K562 (cell line): ENCODE measurements at regions not wholly inside any gene's neighbourhood (a gene's known extent, or its start where the extent isn't known, plus 50 kb on each side); places are given as distances from the start of the nearest gene placed in this dataset.

Source experiments
- ATAC-seq: fragments of 200-7000 bp; cut with Tn5 transposase; 3 replicates; pipeline ENCODE4 v1.9.1; 2020; ENCODE audit warnings: moderate library complexity
- BruUV-seq: library from RNA; stranded (reverse); fragments of 400-500 nt; replicated peaks from 2 replicates; lab custom pipeline; 2021; lab: Mats Ljungman, UMichigan
- CTCF ChIA-PET: fragments of 300-600 bp; formaldehyde crosslinking; extraction: SDS; loops from one replicate; lab custom pipeline; 2021; ENCODE audit warnings: low intra/inter-chr PET ratio; lab: Yijun Ruan, JAX
- POLR2A ChIA-PET: fragments of 300-600, 350-650 bp; sonication (Branson Sonifier 250); formaldehyde crosslinking; extraction: SDS; loops from one replicate; lab custom pipeline; 2021; ENCODE audit warnings: antibody characterized with exemption, inconsistent platforms; lab: Yijun Ruan, JAX
- DNase-seq, 4 experiments: peaks; one replicate each; pipeline versions ENCODE4 v3.0.0 to v3.0.0-alpha.2; 2011 to 2018; ENCODE audit warnings: low spot score in 3 of 4, mixed read lengths in 3 of 4; ENCODE audit errors: extremely low read depth in 1 of 4
- FAIRE-seq: peaks from 2 replicates; lab custom pipeline; 2011; peaks lifted over from hg19 to GRCh38; lab: Jason Lieb, UNC
- H2AFZ ChIP-seq: 2 replicates; pipeline ENCODE4 v1.6.0; 2011; ENCODE audit warnings: low read depth, low read length, control low read depth, inconsistent platforms
- H3K27ac ChIP-seq: fragments of 200-600 bp; 3 replicates; pipeline ENCODE4 v1.8.0; 2011; ENCODE audit warnings: low read depth, mild to moderate bottlenecking, control low read depth, inconsistent platforms, low read length, moderate library complexity, mixed read lengths; ENCODE audit errors: extremely low read depth
- H3K27me3 ChIP-seq, 2 experiments: fragments of 300-600 bp in 1 of 2; 2 replicates in 1 of 2; 3 replicates in 1 of 2; pipeline versions ENCODE4 v1.6.0 to v1.8.0; 2011; ENCODE audit warnings: inconsistent platforms in 2 of 2, low read length in 2 of 2, mild to moderate bottlenecking in 1 of 2, mixed read lengths in 1 of 2, moderate library complexity in 1 of 2; ENCODE audit not compliant: control insufficient read depth in 2 of 2, insufficient read depth in 2 of 2
- H3K36me3 ChIP-seq: fragments of 300-600 bp; 3 replicates; pipeline ENCODE4 v1.8.0; 2011; ENCODE audit warnings: mild to moderate bottlenecking, low read length, inconsistent platforms; ENCODE audit not compliant: control insufficient read depth, insufficient read depth
- H3K4me1 ChIP-seq, 2 experiments: fragments of 200-600 bp in 1 of 2; replicated peaks in 1 of 2; 2 replicates in 1 of 2; 3 replicates in 1 of 2; pipeline versions ENCODE4 v1.5.1 to v1.8.0; 2011; ENCODE audit warnings: inconsistent platforms in 2 of 2, low read length in 2 of 2, mild to moderate bottlenecking in 1 of 2, mixed read lengths in 1 of 2, moderate library complexity in 1 of 2; ENCODE audit not compliant: control insufficient read depth in 2 of 2, insufficient read depth in 2 of 2
- H3K4me2 ChIP-seq: 2 replicates; pipeline ENCODE4 v1.6.1; 2011; ENCODE audit warnings: low read length, control low read depth, inconsistent platforms, mixed read lengths; ENCODE audit not compliant: insufficient read depth
- H3K4me3 ChIP-seq: fragments of 200-600 bp; sonication (generic), shearing (Covaris generic); 2 replicates; pipeline ENCODE4 v1.5.1; 2016; ENCODE audit warnings: control low read depth, inconsistent platforms
- H3K79me2 ChIP-seq: fragments of 200-600 bp; 3 replicates; pipeline ENCODE4 v1.8.0; 2011; ENCODE audit warnings: low read length, inconsistent platforms; ENCODE audit not compliant: control insufficient read depth, insufficient read depth
- H3K9ac ChIP-seq, 2 experiments: 2 replicates each; pipeline versions ENCODE4 v1.6.0 to v1.6.1; 2011; ENCODE audit warnings: low read depth in 2 of 2, low read length in 2 of 2, control low read depth in 1 of 2, inconsistent platforms in 1 of 2, mild to moderate bottlenecking in 1 of 2, mixed read lengths in 1 of 2; ENCODE audit not compliant: insufficient read depth in 1 of 2
- H3K9me1 ChIP-seq: one replicate; pipeline ENCODE4 v1.6.0; 2011; ENCODE audit warnings: inconsistent platforms, mild to moderate bottlenecking, low read length, moderate library complexity; ENCODE audit not compliant: control insufficient read depth, insufficient read depth
- H3K9me3 ChIP-seq: replicated peaks from 2 replicates; pipeline ENCODE4 v1.5.1; 2011; ENCODE audit warnings: low read depth, low read length, inconsistent platforms; ENCODE audit not compliant: control insufficient read depth, insufficient read depth
- H4K20me1 ChIP-seq: replicated peaks from 2 replicates; pipeline ENCODE4 v1.6.1; 2011; ENCODE audit warnings: low read length, inconsistent platforms, mixed read lengths; ENCODE audit not compliant: control insufficient read depth, insufficient read depth
- BACH1 ChIP-seq: fragments of 200-800 bp; sonication (Bioruptor generic); IDR thresholded peaks from 2 replicates; pipeline ENCODE4 v1.6.1; 2016; ENCODE audit warnings: missing genetic modification characterization, missing compliant biosample characterization
- CCAR2 ChIP-seq: fragments of 200-400 bp; formaldehyde crosslinking; IDR thresholded peaks from 2 replicates; pipeline ENCODE4 v1.6.1; 2017; ENCODE audit warnings: mild to moderate bottlenecking, low read depth, low read length
- CHD2 ChIP-seq: IDR thresholded peaks from 2 replicates; pipeline ENCODE4 v1.6.1; 2011; ENCODE audit warnings: low read depth, low read length
- DMBX1 ChIP-seq: fragments of 250-450 bp; sonication (Bioruptor Pico); IDR thresholded peaks from 2 replicates; pipeline ENCODE4 v1.8.0; 2022; ENCODE audit warnings: inconsistent platforms, mild to moderate bottlenecking, moderate library complexity, borderline replicate concordance
- ETS2 ChIP-seq: IDR thresholded peaks from 2 replicates; pipeline ENCODE4 v1.6.1; 2016; ENCODE audit warnings: borderline replicate concordance, missing genetic modification characterization, mild to moderate bottlenecking, moderate library complexity, missing compliant biosample characterization; ENCODE audit not compliant: poor library complexity, severe bottlenecking
- ETV1 ChIP-seq: fragments of 450-650 bp; conservative IDR thresholded peaks from 2 replicates; pipeline ENCODE4 v1.6.1; 2016; ENCODE audit warnings: missing genetic modification characterization, control low read depth, low read depth, missing compliant biosample characterization
- HDAC8 ChIP-seq: fragments of 450-650 bp; IDR thresholded peaks from 2 replicates; pipeline ENCODE4 v1.6.1; 2016; ENCODE audit warnings: mild to moderate bottlenecking, missing genetic modification characterization, moderate library complexity, missing compliant biosample characterization
- NFXL1 ChIP-seq: fragments of 450-650 bp; formaldehyde crosslinking; IDR thresholded peaks from 2 replicates; pipeline ENCODE4 v1.4.0; 2021; ENCODE audit warnings: mild to moderate bottlenecking
- SRSF1 ChIP-seq: fragments of 200-400 bp; formaldehyde crosslinking; IDR thresholded peaks from 2 replicates; pipeline ENCODE4 v1.6.1; 2017; ENCODE audit warnings: mild to moderate bottlenecking, low read depth, low read length, moderate library complexity
- ZNF133 ChIP-seq: fragments of 250-450 bp; sonication (Bioruptor Pico); IDR thresholded peaks from 2 replicates; pipeline ENCODE4 v1.4.0; 2020; ENCODE audit warnings: mild to moderate bottlenecking
- ZNF175 ChIP-seq: fragments of 200-800 bp; sonication (Bioruptor generic); IDR thresholded peaks from 2 replicates; pipeline ENCODE4 v1.6.1; 2016; ENCODE audit warnings: low read depth, mild to moderate bottlenecking, missing genetic modification characterization, missing compliant biosample characterization
- ZNF311 ChIP-seq: fragments of 250-450 bp; sonication (Bioruptor Pico); IDR thresholded peaks from 2 replicates; pipeline ENCODE4 v1.4.0; 2020; ENCODE audit warnings: mild to moderate bottlenecking, moderate library complexity
- WGBS: fragments of 100-300 bp; shearing (Covaris generic); methylation state at CpG from one replicate; pipeline ENCODE4 v1.1.6; 2016; ENCODE audit warnings: low coverage, mixed read lengths; ENCODE audit not compliant: insufficient coverage; ENCODE audit errors: missing lambda C conversion rate; 5-methylcytosine and 5-hydroxymethylcytosine counted together
- in situ Hi-C: fragments of 300-500 bp; cut with MboI; formaldehyde crosslinking; loops from 4 replicates; pipeline ENCODE4 v1.15.0; 2018; ENCODE audit warnings: inconsistent platforms, mixed read lengths
- intact Hi-C: fragments of 100-400 bp; cut with micrococcal nuclease; formaldehyde crosslinking; loops from 2 replicates; pipeline ENCODE4 v1.14.2; 2022
- TF ChIP-seq, protein P1 (sequence below): sonication (generic); formaldehyde crosslinking; IDR thresholded peaks from 2 replicates; pipeline ENCODE4 v1.4.0; 2020; ENCODE audit warnings: mild to moderate bottlenecking, missing genetic modification reagents
- TF ChIP-seq, protein P2 (sequence below): fragments of 250-450 bp; sonication (Bioruptor Pico); IDR thresholded peaks from 2 replicates; pipeline ENCODE4 v1.4.0; 2020; ENCODE audit warnings: mild to moderate bottlenecking, moderate library complexity

DNA sequence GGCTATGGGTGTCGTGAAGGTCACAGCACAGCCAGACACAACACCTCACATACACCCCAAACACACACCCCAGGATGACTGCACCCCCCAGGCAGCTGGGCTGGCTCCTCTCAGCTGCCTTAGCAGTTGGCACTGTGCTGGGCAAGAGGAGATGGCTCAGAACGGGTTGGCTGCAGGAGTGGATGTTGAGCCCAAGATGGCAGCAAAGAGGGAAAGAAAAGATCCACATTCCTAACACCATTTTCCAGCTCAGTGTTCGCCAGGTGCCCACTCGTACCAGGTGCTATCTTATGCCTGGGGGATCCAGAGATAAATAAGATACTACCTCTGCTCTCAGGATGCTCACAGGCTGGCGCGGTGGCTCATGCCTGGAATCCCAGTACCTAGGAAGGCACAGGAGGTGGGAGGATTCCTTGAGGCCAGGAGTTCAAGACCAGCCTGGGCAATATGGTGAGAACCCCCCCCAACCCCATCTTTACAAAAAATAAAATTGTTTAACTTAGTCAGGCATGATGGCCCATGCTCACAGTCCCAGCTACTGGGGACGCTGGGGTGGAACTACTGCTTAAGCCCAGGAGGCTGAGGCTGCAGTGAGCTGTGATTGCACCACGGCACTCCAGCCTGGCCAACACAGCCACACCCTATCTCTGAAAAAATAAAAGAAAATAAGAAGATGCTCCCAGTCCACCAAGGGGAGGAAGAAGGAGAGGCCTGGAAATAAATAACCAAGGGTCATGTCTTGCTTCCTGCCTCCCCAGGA is 89.7 kb upstream of the ZNF507 start (continued):
- TF ChIP-seq, protein P1, sequence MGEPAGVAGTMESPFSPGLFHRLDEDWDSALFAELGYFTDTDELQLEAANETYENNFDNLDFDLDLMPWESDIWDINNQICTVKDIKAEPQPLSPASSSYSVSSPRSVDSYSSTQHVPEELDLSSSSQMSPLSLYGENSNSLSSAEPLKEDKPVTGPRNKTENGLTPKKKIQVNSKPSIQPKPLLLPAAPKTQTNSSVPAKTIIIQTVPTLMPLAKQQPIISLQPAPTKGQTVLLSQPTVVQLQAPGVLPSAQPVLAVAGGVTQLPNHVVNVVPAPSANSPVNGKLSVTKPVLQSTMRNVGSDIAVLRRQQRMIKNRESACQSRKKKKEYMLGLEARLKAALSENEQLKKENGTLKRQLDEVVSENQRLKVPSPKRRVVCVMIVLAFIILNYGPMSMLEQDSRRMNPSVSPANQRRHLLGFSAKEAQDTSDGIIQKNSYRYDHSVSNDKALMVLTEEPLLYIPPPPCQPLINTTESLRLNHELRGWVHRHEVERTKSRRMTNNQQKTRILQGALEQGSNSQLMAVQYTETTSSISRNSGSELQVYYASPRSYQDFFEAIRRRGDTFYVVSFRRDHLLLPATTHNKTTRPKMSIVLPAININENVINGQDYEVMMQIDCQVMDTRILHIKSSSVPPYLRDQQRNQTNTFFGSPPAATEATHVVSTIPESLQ (CRISPR knock-in tag) = no peak
- no peak for TF ChIP-seq HDAC8 (tag)

DNA sequence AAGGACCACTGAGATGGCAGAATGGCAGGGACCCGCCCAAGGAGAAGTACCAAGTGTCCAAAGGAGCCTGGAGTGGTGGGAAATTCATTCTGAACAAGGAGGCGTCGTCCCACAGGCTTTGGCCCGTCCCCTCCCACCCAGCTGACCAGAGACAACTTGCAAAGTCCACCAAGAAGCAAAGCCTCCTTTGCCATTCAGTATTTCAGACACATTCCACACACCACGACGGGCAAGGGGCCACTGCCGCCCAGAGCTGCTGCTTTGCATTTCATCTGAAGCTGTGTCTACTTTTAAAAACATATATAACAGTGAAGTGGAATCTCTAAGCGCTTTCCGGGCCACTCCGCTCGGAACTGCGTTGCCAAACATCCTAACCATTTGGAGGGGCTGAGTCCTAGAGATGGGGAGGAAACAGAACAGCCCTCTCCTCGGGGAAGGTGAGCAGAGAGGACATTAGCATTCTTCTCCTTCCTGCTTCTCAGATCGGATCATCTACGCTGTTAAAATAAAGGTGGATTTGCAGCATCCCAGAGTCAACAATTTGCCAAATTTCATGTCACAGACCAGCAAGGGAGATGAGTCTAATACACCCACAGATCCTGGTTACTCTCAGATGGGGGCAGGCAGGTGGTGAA is 89.0 kb upstream of the ZNF507 start:
- ATAC-seq (no peak), FAIRE-seq (no peak), DNase-seq (no peak)
- 2% methylated on average over 15 of the region's 15 CpGs for WGBS
- no peaks in the 10 kb centered on the region for H3K36me3 ChIP-seq
- intact Hi-C loops = no loop called here
- in situ Hi-C loops = no loop called here
- no peak overlapping the region for H3K4me3 ChIP-seq
- H3K27me3 ChIP-seq = peaks cover 5 to 51% of the 10 kb centered on the region in 2 experiments; a peak in 3 of 5 replicates
- H3K9ac ChIP-seq = no peak overlapping the region
- no peaks in the 10 kb centered on the region for H3K9me1 ChIP-seq
- no peak overlapping the region for H3K27ac ChIP-seq
- no peaks in the 10 kb centered on the region for H3K9me3 ChIP-seq
- ChIA-PET POLR2A (interaction anchor here (0.6 kb wide), 1 partner anchor 1386 kb away, joined by 3 read pairs; no protein-coding TSS in a partner anchor), CTCF (no interaction called here)
- H3K79me2 ChIP-seq = no peaks in the 10 kb centered on the region
- H3K4me2 ChIP-seq = no peak overlapping the region
- no peaks in the 10 kb centered on the region; the same call in none of the 2 replicates for H4K20me1 ChIP-seq
- H3K4me1 ChIP-seq = peaks cover 0 to 4% of the 10 kb centered on the region in 2 experiments; a peak in 1 of 5 replicates
- BruUV-seq = no TSS peak
- H2AFZ ChIP-seq = no peak overlapping the region
- no peak for TF ChIP-seq CHD2
- TF ChIP-seq ZNF175 (CRISPR knock-in tag) = no peak
- TF ChIP-seq ETV1 (tag) = no peak
- TF ChIP-seq ZNF133 = no peak
- no peak for TF ChIP-seq DMBX1 (CRISPR knock-in tag)
- TF ChIP-seq SRSF1 = no peak
- TF ChIP-seq, protein P2, sequence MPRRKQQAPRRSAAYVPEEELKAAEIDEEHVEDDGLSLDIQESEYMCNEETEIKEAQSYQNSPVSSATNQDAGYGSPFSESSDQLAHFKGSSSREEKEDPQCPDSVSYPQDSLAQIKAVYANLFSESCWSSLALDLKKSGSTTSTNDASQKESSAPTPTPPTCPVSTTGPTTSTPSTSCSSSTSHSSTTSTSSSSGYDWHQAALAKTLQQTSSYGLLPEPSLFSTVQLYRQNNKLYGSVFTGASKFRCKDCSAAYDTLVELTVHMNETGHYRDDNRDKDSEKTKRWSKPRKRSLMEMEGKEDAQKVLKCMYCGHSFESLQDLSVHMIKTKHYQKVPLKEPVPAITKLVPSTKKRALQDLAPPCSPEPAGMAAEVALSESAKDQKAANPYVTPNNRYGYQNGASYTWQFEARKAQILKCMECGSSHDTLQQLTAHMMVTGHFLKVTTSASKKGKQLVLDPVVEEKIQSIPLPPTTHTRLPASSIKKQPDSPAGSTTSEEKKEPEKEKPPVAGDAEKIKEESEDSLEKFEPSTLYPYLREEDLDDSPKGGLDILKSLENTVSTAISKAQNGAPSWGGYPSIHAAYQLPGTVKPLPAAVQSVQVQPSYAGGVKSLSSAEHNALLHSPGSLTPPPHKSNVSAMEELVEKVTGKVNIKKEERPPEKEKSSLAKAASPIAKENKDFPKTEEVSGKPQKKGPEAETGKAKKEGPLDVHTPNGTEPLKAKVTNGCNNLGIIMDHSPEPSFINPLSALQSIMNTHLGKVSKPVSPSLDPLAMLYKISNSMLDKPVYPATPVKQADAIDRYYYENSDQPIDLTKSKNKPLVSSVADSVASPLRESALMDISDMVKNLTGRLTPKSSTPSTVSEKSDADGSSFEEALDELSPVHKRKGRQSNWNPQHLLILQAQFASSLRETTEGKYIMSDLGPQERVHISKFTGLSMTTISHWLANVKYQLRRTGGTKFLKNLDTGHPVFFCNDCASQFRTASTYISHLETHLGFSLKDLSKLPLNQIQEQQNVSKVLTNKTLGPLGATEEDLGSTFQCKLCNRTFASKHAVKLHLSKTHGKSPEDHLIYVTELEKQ (CRISPR knock-in tag) = no peak
- TF ChIP-seq BACH1 (tag) = no peak
- no peak for TF ChIP-seq ETS2 (tag)
- TF ChIP-seq ZNF311 = no peak
- no peak for TF ChIP-seq CCAR2
- TF ChIP-seq NFXL1 (CRISPR knock-in tag) = no peak
